ENCODE measurements at regions not wholly inside any gene's neighbourhood (a gene's known extent, or its start where the extent isn't known, plus 50 kb on each side); places are given as distances from the start of the nearest gene placed in this dataset.

DNA sequence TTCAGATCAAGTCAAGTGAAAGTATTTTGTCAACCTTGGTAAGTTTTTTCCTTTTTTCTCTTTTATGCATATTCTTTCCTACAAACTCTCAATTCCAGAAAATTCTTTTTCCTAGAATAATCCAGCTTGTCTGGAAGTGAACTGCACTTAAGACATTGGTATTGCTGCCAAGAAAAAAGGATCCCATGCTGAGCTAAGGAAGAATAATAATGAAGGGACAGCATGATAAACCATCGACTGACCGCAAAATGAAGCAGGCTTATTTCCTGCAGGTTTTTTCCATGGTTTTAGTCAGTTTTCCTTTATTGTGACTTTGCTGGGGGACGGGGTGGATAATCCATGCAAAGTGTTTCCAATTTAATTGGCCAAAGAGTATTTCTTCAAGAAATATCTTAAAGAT is 857.6 kb upstream of the SLC35B3 start:
- TF ChIP-seq CTCF (IDR thresholded peaks at IDR 0.05; ENCODE audit: low read depth, low read length, missing input control) (no peak), TAF1 (conservative IDR thresholded peaks at IDR 0.05) (no peak)
- TF ChIP-seq, protein P1, sequence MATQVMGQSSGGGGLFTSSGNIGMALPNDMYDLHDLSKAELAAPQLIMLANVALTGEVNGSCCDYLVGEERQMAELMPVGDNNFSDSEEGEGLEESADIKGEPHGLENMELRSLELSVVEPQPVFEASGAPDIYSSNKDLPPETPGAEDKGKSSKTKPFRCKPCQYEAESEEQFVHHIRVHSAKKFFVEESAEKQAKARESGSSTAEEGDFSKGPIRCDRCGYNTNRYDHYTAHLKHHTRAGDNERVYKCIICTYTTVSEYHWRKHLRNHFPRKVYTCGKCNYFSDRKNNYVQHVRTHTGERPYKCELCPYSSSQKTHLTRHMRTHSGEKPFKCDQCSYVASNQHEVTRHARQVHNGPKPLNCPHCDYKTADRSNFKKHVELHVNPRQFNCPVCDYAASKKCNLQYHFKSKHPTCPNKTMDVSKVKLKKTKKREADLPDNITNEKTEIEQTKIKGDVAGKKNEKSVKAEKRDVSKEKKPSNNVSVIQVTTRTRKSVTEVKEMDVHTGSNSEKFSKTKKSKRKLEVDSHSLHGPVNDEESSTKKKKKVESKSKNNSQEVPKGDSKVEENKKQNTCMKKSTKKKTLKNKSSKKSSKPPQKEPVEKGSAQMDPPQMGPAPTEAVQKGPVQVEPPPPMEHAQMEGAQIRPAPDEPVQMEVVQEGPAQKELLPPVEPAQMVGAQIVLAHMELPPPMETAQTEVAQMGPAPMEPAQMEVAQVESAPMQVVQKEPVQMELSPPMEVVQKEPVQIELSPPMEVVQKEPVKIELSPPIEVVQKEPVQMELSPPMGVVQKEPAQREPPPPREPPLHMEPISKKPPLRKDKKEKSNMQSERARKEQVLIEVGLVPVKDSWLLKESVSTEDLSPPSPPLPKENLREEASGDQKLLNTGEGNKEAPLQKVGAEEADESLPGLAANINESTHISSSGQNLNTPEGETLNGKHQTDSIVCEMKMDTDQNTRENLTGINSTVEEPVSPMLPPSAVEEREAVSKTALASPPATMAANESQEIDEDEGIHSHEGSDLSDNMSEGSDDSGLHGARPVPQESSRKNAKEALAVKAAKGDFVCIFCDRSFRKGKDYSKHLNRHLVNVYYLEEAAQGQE (IDR thresholded peaks at IDR 0.05) = no peak

All from liver (tissue), 3 donors.